CD8-positive, alpha-beta memory T cell (primary cell): ENCODE measurements at regions not wholly inside any gene's neighbourhood (a gene's known extent, or its start where the extent isn't known, plus 50 kb on each side); places are given as distances from the start of the nearest gene placed in this dataset.
A peak's percentile ranks its signal among the peaks of the same experiment; 100 is the strongest.

Experiments
- CTCF ChIA-PET: fragments of 350-600 bp; sonication (Branson Sonifier 250); formaldehyde crosslinking; loops from one replicate; lab custom pipeline; 2021; ENCODE audit warnings: antibody characterized with exemption; lab: Charles Lee
- POLR2A ChIA-PET: fragments of 350-600 bp; sonication (Branson Sonifier 250); formaldehyde crosslinking; loops from one replicate; lab custom pipeline; 2021; ENCODE audit warnings: antibody characterized with exemption; lab: Charles Lee
- DNase-seq, 5 donors: peaks; one replicate each; pipeline versions ENCODE4 v3.0.0 to v3.0.0-alpha.2; 2020 to 2022; ENCODE audit warnings: mixed read lengths in 1 of 5
- H3K27ac ChIP-seq: one replicate; pipeline ENCODE4 v1.7.0; 2013; ENCODE audit warnings: low read depth, mild to moderate bottlenecking, low read length, moderate library complexity
- H3K27me3 ChIP-seq: 2 replicates; pipeline ENCODE4 v1.7.0; 2013; ENCODE audit warnings: low read length, mild to moderate bottlenecking; ENCODE audit not compliant: insufficient read depth, poor library complexity, severe bottlenecking
- H3K36me3 ChIP-seq: 2 replicates; pipeline ENCODE4 v1.7.0; 2013; ENCODE audit warnings: mild to moderate bottlenecking, low read length, moderate library complexity; ENCODE audit not compliant: insufficient read depth
- H3K4me1 ChIP-seq: 2 replicates; pipeline ENCODE4 v1.7.0; 2013; ENCODE audit warnings: mild to moderate bottlenecking, low read length, moderate library complexity; ENCODE audit not compliant: insufficient read depth
- H3K4me3 ChIP-seq: 2 replicates; pipeline ENCODE4 v1.7.0; 2013; ENCODE audit warnings: mild to moderate bottlenecking, low read length
- H3K9me3 ChIP-seq: 2 replicates; pipeline ENCODE4 v1.7.0; 2013; ENCODE audit warnings: mild to moderate bottlenecking, low read length
- H3K27ac Mint-ChIP-seq, 8 donors: one replicate each; pipeline ENCODE4 v1.8.0; 2020 to 2021; ENCODE audit warnings: mixed read lengths in 8 of 8, mild to moderate bottlenecking in 6 of 8, inconsistent platforms in 3 of 8, moderate library complexity in 3 of 8
- H3K27me3 Mint-ChIP-seq, 2 donors: one replicate each; pipeline ENCODE4 v1.8.0; 2020 to 2021; ENCODE audit warnings: mixed read lengths in 2 of 2, mild to moderate bottlenecking in 1 of 2, moderate library complexity in 1 of 2
- H3K36me3 Mint-ChIP-seq, 3 donors: one replicate each; pipeline ENCODE4 v1.8.0; 2020 to 2021; ENCODE audit warnings: mixed read lengths in 3 of 3, inconsistent platforms in 1 of 3, mild to moderate bottlenecking in 1 of 3
- H3K4me1 Mint-ChIP-seq, 3 donors: one replicate each; pipeline ENCODE4 v1.8.0; 2020 to 2021; ENCODE audit warnings: mixed read lengths in 3 of 3, inconsistent platforms in 1 of 3, mild to moderate bottlenecking in 1 of 3
- H3K4me3 Mint-ChIP-seq, 7 donors: one replicate each; pipeline ENCODE4 v1.8.0; 2020 to 2021; ENCODE audit warnings: mixed read lengths in 7 of 7, mild to moderate bottlenecking in 6 of 7, moderate library complexity in 4 of 7, inconsistent platforms in 2 of 7
- H3K9me3 Mint-ChIP-seq, 5 donors: one replicate each; pipeline ENCODE4 v1.8.0; 2020 to 2022; ENCODE audit warnings: mixed read lengths in 5 of 5, mild to moderate bottlenecking in 3 of 5, moderate library complexity in 2 of 5, inconsistent platforms in 1 of 5

- Histone ChIP-seq H3K27me3 (no peaks in the 10 kb centered on the region), H3K4me1 (no peaks in the 10 kb centered on the region), H3K9me3 (no peaks in the 10 kb centered on the region), H3K4me3 (no peak overlapping the region), H3K27ac (no peak overlapping the region), H3K36me3 (no peaks in the 10 kb centered on the region)
- DNase-seq, result no peak
- no peaks in the 10 kb centered on the region for H3K4me1 Mint-ChIP-seq
- H3K36me3 Mint-ChIP-seq, result no peaks in the 10 kb centered on the region
- no peaks in the 10 kb centered on the region for H3K27me3 Mint-ChIP-seq
- CTCF ChIA-PET, result no interaction called here
- no peak overlapping the region for H3K4me3 Mint-ChIP-seq
- no peak overlapping the region for H3K27ac Mint-ChIP-seq
- POLR2A ChIA-PET, result no interaction called here
- H3K9me3 Mint-ChIP-seq, result peaks cover 1 to 10% (median 3%) of the 10 kb centered on the region in 5 donors
These were observed 707.3 kb upstream of the IGFBP3 start for GRCh38 chr7:46628389-46628788.

- Mint-ChIP-seq H3K9me3 (peaks cover 1 to 10% (median 4%) of the 10 kb centered on the region in 5 donors), H3K36me3 (no peaks in the 10 kb centered on the region), H3K27me3 (no peaks in the 10 kb centered on the region), H3K4me3 (no peak overlapping the region), H3K4me1 (no peaks in the 10 kb centered on the region), H3K27ac (no peak overlapping the region)
- Histone ChIP-seq H3K4me3 (no peak overlapping the region), H3K27me3 (no peaks in the 10 kb centered on the region), H3K27ac (no peak overlapping the region), H3K36me3 (no peaks in the 10 kb centered on the region), H3K4me1 (no peaks in the 10 kb centered on the region), H3K9me3 (no peaks in the 10 kb centered on the region)
- CTCF ChIA-PET, result no interaction called here
- POLR2A ChIA-PET, result no interaction called here
- no peak for DNase-seq
These were observed 705.7 kb upstream of the IGFBP3 start for GRCh38 chr7:46626691-46627310.

GRCh38 chr7:46626261-46626660 is 705.2 kb upstream of the IGFBP3 start:
- Histone ChIP-seq H3K27me3 (no peaks in the 10 kb centered on the region), H3K4me1 (no peaks in the 10 kb centered on the region), H3K27ac (no peak overlapping the region), H3K36me3 (no peaks in the 10 kb centered on the region), H3K4me3 (no peak overlapping the region), H3K9me3 (no peaks in the 10 kb centered on the region)
- no peak for DNase-seq
- ChIA-PET CTCF (no interaction called here), POLR2A (no interaction called here)
- H3K4me1 Mint-ChIP-seq, result no peaks in the 10 kb centered on the region
- H3K9me3 Mint-ChIP-seq, result peaks cover 1 to 10% (median 4%) of the 10 kb centered on the region in 5 donors
- no peak overlapping the region for H3K27ac Mint-ChIP-seq
- H3K27me3 Mint-ChIP-seq, result no peaks in the 10 kb centered on the region
- H3K4me3 Mint-ChIP-seq, result no peak overlapping the region
- no peaks in the 10 kb centered on the region for H3K36me3 Mint-ChIP-seq

GRCh38 chr7:46625032-46625431 is 704.0 kb upstream of the IGFBP3 start:
- Mint-ChIP-seq H3K4me3 (no peak overlapping the region), H3K36me3 (no peaks in the 10 kb centered on the region), H3K27ac (peak overlapping the region in 1 of 8 donors; percentile 32), H3K9me3 (peaks cover 1 to 10% (median 4%) of the 10 kb centered on the region in 5 donors), H3K27me3 (no peaks in the 10 kb centered on the region), H3K4me1 (no peaks in the 10 kb centered on the region)
- Histone ChIP-seq H3K4me1 (no peaks in the 10 kb centered on the region), H3K9me3 (no peaks in the 10 kb centered on the region), H3K27ac (no peak overlapping the region), H3K4me3 (no peak overlapping the region), H3K27me3 (no peaks in the 10 kb centered on the region), H3K36me3 (no peaks in the 10 kb centered on the region)
- CTCF ChIA-PET, result no interaction called here
- POLR2A ChIA-PET, result no interaction called here
- DNase-seq, result no peak

GRCh38 chr7:46622251-46622650 is 701.2 kb upstream of the IGFBP3 start:
- no peak overlapping the region for H3K4me3 ChIP-seq
- POLR2A ChIA-PET, result no interaction called here
- Mint-ChIP-seq H3K4me1 (no peaks in the 10 kb centered on the region), H3K4me3 (no peak overlapping the region), H3K27ac (no peak overlapping the region), H3K27me3 (no peaks in the 10 kb centered on the region), H3K9me3 (peaks cover 4 to 10% (median 6%) of the 10 kb centered on the region in 5 donors), H3K36me3 (no peaks in the 10 kb centered on the region)
- no peak for DNase-seq
- H3K9me3 ChIP-seq, result no peaks in the 10 kb centered on the region
- no peak overlapping the region for H3K27ac ChIP-seq
- no peaks in the 10 kb centered on the region for H3K4me1 ChIP-seq
- no peaks in the 10 kb centered on the region for H3K27me3 ChIP-seq
- H3K36me3 ChIP-seq, result no peaks in the 10 kb centered on the region
- CTCF ChIA-PET, result no interaction called here

GRCh38 chr7:46619723-46620310 is 698.7 kb upstream of the IGFBP3 start:
- Histone ChIP-seq H3K27me3 (no peaks in the 10 kb centered on the region), H3K4me3 (no peak overlapping the region), H3K36me3 (no peaks in the 10 kb centered on the region), H3K4me1 (no peaks in the 10 kb centered on the region), H3K27ac (no peak overlapping the region), H3K9me3 (no peaks in the 10 kb centered on the region)
- peaks cover under 1 to 10% (median 4%) of the 10 kb centered on the region in 5 donors for H3K9me3 Mint-ChIP-seq
- no peak overlapping the region for H3K4me3 Mint-ChIP-seq
- DNase-seq, result no peak
- H3K4me1 Mint-ChIP-seq, result no peaks in the 10 kb centered on the region
- no peak overlapping the region for H3K27ac Mint-ChIP-seq
- no peaks in the 10 kb centered on the region for H3K27me3 Mint-ChIP-seq
- ChIA-PET POLR2A (no interaction called here), CTCF (no interaction called here)
- H3K36me3 Mint-ChIP-seq, result no peaks in the 10 kb centered on the region

- POLR2A ChIA-PET, result no interaction called here
- Mint-ChIP-seq H3K36me3 (no peaks in the 10 kb centered on the region), H3K27ac (no peak overlapping the region), H3K9me3 (peaks cover 2 to 5% (median 3%) of the 10 kb centered on the region in 5 donors), H3K4me3 (no peak overlapping the region), H3K27me3 (no peaks in the 10 kb centered on the region), H3K4me1 (no peaks in the 10 kb centered on the region)
- Histone ChIP-seq H3K9me3 (no peaks in the 10 kb centered on the region), H3K27me3 (no peaks in the 10 kb centered on the region), H3K4me1 (no peaks in the 10 kb centered on the region), H3K4me3 (no peak overlapping the region), H3K36me3 (no peaks in the 10 kb centered on the region), H3K27ac (no peak overlapping the region)
- DNase-seq, result no peak
- CTCF ChIA-PET, result no interaction called here
These were observed 695.6 kb upstream of the IGFBP3 start for GRCh38 chr7:46616636-46617035.

GRCh38 chr7:46613551-46613950 is 692.5 kb upstream of the IGFBP3 start:
- H3K9me3 Mint-ChIP-seq, result peaks cover 0 to 5% (median 2%) of the 10 kb centered on the region in 5 donors
- Histone ChIP-seq H3K27ac (no peak overlapping the region), H3K4me3 (no peak overlapping the region), H3K27me3 (no peaks in the 10 kb centered on the region), H3K36me3 (no peaks in the 10 kb centered on the region), H3K4me1 (no peaks in the 10 kb centered on the region), H3K9me3 (no peaks in the 10 kb centered on the region)
- CTCF ChIA-PET, result no interaction called here
- H3K36me3 Mint-ChIP-seq, result no peaks in the 10 kb centered on the region
- H3K4me1 Mint-ChIP-seq, result no peaks in the 10 kb centered on the region
- no peak overlapping the region for H3K4me3 Mint-ChIP-seq
- no peak for DNase-seq
- POLR2A ChIA-PET, result interaction anchor here (0.7 kb wide), 1 partner anchor 24 kb away, joined by 4 read pairs; no protein-coding TSS in a partner anchor
- H3K27me3 Mint-ChIP-seq, result no peaks in the 10 kb centered on the region
- H3K27ac Mint-ChIP-seq, result no peak overlapping the region
